NT2/D1 (cell line): ENCODE measurements at regions not wholly inside any gene's neighbourhood (a gene's known extent, or its start where the extent isn't known, plus 50 kb on each side); places are given as distances from the start of the nearest gene placed in this dataset.

Experiments used
- SUZ12 ChIP-seq: IDR thresholded peaks from 2 replicates; pipeline ENCODE4 v1.6.1; 2011; ENCODE audit not compliant: insufficient read length, insufficient read depth; ENCODE audit errors: extremely low read depth
- YY1 ChIP-seq: IDR thresholded peaks from 2 replicates; pipeline ENCODE4 v1.6.1; 2011; ENCODE audit not compliant: insufficient read length, insufficient read depth
- ZNF274 ChIP-seq: IDR thresholded peaks from 2 replicates; pipeline ENCODE4 v1.6.1; 2011; ENCODE audit warnings: mild to moderate bottlenecking, low read depth, low read length

DNA sequence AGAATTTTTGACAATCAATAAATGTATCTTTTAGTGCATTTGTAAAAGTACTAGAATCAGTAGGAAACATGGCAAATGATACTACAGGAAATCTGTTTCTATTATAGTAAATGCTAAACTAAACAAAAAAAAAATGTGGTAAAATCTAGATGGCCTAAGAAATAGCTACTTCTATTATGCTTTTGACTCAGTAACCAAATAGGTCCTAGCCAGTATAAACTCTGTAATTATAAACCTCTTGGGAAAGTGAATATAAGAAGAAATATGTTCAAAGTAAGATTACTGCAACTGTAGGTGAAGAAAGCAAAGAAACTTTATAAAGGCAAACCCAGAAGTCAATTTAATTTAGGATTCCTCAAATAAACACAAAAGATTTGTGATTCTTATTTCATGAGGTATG lies 581.2 kb downstream of the LRFN5 start:
- no peak for TF ChIP-seq YY1
- no peak for TF ChIP-seq SUZ12
- no peak for TF ChIP-seq ZNF274
